Prostate gland (tissue), 2 donors: ENCODE measurements at regions not wholly inside any gene's neighbourhood (a gene's known extent, or its start where the extent isn't known, plus 50 kb on each side); places are given as distances from the start of the nearest gene placed in this dataset.

Source experiments
- CTCF ChIP-seq, 4 experiments: fragments of 200-600 bp in 2 of 4; fragments of 450-650 bp in 2 of 4; sonication (generic) in 2 of 4; IDR thresholded peaks; 1 replicate in 3 of 4; 2 replicates in 1 of 4; pipeline ENCODE4 v1.5.1; 2016 to 2019; ENCODE audit warnings: antibody characterized with exemption in 4 of 4, mild to moderate bottlenecking in 2 of 4, moderate library complexity in 2 of 4
- POLR2A ChIP-seq: fragments of 450-650 bp; IDR thresholded peaks from one replicate; pipeline ENCODE4 v1.6.1; 2016; ENCODE audit warnings: antibody characterized with exemption, mild to moderate bottlenecking
- POLR2AphosphoS5 ChIP-seq: sonication (generic); formaldehyde crosslinking; IDR thresholded peaks from one replicate; pipeline ENCODE4 v1.6.1; 2017; ENCODE audit warnings: antibody characterized with exemption

GRCh38 chr3:146702237-146702636, 97.1 kb upstream of the PLSCR5 start:
- TF ChIP-seq CTCF (IDR thresholded peaks at IDR 0.05), result no peak
- TF ChIP-seq POLR2AphosphoS5, result no peak
- TF ChIP-seq POLR2A, result no peak
